ENCODE measurements at regions not wholly inside any gene's neighbourhood (a gene's known extent, or its start where the extent isn't known, plus 50 kb on each side); places are given as distances from the start of the nearest gene placed in this dataset.

DNA sequence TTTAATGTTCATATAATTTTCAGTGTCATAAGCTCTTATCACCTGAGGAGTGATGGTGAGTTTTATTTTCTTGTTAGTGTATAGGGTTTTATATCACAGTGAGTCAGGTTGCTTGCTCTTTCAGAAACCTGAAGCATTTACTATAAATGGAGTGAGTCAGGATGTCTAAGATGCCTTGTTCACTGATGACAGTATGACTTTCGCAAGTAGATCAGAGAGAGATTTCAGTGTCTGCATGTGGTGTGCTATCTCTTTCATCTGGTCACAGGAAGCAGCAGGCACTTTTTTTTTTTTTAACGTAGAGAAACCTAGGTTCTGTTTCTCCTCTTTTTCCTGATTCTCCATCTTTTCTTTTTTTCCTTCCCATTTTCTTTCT lies 237.1 kb downstream of the DMRTA1 start:
- intact Hi-C loops (cut with micrococcal nuclease), result no loop called here
- BruUV-seq (replicated peaks), result no TSS peak
- Mint-ChIP-seq H3K27me3 (ENCODE audit: insufficient read depth, unreplicated experiment) (no peaks in the 10 kb centered on the region), H3K9me3 (ENCODE audit: unreplicated experiment) (no peaks in the 10 kb centered on the region), H3K4me1 (ENCODE audit: insufficient read depth, unreplicated experiment) (peaks cover 10% of the 10 kb centered on the region), H3K36me3 (ENCODE audit: insufficient read depth, unreplicated experiment) (no peaks in the 10 kb centered on the region), H3K27ac (ENCODE audit: low read depth, unreplicated experiment) (no peak overlapping the region), H3K4me3 (ENCODE audit: unreplicated experiment) (no peak overlapping the region)
- CTCF ChIA-PET, result no interaction called here
- POLR2A ChIA-PET, result no interaction called here
- peak; percentile 16 for DNase-seq (ENCODE audit: unreplicated experiment)
- TF ChIP-seq CTCF (IDR thresholded peaks at IDR 0.05; ENCODE audit: unreplicated experiment), result no peak

DNA sequence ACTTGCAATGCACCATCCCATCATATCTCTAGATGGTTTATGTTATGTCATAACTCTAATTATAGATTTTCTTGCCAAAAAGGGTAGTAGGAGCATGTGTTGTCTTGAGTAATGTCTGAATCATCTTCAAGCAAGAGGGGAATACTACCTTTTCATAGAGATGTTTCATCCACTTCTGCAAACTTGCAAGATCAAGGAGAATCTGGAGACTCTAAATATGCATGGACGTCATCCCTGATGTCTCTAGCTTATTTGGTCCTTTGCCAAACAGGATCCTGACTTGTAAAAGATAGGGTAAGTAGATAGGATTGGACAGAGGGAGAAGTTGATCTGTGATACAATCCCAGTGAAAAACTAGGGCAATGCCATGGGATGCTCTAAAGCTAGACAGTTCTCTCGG lies 246.5 kb downstream of the DMRTA1 start:
- Mint-ChIP-seq H3K4me3 (ENCODE audit: unreplicated experiment) (no peak overlapping the region), H3K4me1 (ENCODE audit: insufficient read depth, unreplicated experiment) (peaks cover 5% of the 10 kb centered on the region), H3K36me3 (ENCODE audit: insufficient read depth, unreplicated experiment) (no peaks in the 10 kb centered on the region), H3K27me3 (ENCODE audit: insufficient read depth, unreplicated experiment) (no peaks in the 10 kb centered on the region), H3K27ac (ENCODE audit: low read depth, unreplicated experiment) (no peak overlapping the region), H3K9me3 (ENCODE audit: unreplicated experiment) (no peaks in the 10 kb centered on the region)
- BruUV-seq (replicated peaks), result no TSS peak
- ChIA-PET POLR2A (no interaction called here), CTCF (no interaction called here)
- no peak for DNase-seq (ENCODE audit: unreplicated experiment)
- TF ChIP-seq CTCF (IDR thresholded peaks at IDR 0.05; ENCODE audit: unreplicated experiment), result no peak
- intact Hi-C loops (cut with micrococcal nuclease), result no loop called here

GRCh38 chr9:22700171-22700570 lies 253.5 kb downstream of the DMRTA1 start:
- ChIA-PET CTCF (interaction anchor here (0.7 kb wide), 2 partner anchors 9 to 1812 kb away, joined by 3 read pairs; no protein-coding TSS in a partner anchor), POLR2A (no interaction called here)
- Mint-ChIP-seq H3K27me3 (ENCODE audit: insufficient read depth, unreplicated experiment) (no peaks in the 10 kb centered on the region), H3K27ac (ENCODE audit: low read depth, unreplicated experiment) (no peak overlapping the region), H3K9me3 (ENCODE audit: unreplicated experiment) (no peaks in the 10 kb centered on the region), H3K4me3 (ENCODE audit: unreplicated experiment) (no peak overlapping the region), H3K36me3 (ENCODE audit: insufficient read depth, unreplicated experiment) (peaks cover under 1% of the 10 kb centered on the region), H3K4me1 (ENCODE audit: insufficient read depth, unreplicated experiment) (peaks cover 5% of the 10 kb centered on the region)
- intact Hi-C loops (cut with micrococcal nuclease), result no loop called here
- DNase-seq (ENCODE audit: unreplicated experiment), result no peak
- BruUV-seq (replicated peaks), result no TSS peak
- no peak for TF ChIP-seq CTCF (IDR thresholded peaks at IDR 0.05; ENCODE audit: unreplicated experiment)

DNA sequence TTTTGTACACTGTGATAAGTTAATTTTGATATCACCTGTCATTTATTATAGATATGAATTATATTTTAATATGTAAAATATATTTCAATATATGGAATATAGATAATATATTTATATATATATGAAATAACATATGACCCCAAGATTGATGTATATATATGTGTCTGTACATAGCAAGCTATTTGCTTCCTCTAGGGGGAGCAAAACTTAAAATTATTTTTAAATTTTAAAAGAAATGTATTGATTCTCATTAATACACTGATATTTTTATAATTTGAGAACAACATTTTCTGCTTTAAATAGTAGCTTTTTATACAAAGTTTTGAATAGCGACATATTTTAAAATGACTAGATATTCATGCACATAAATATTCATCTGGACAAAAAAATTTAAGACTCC lies 272.0 kb downstream of the DMRTA1 start:
- Mint-ChIP-seq H3K4me1 (ENCODE audit: insufficient read depth, unreplicated experiment) (no peaks in the 10 kb centered on the region), H3K4me3 (ENCODE audit: unreplicated experiment) (no peak overlapping the region), H3K27ac (ENCODE audit: low read depth, unreplicated experiment) (no peak overlapping the region), H3K36me3 (ENCODE audit: insufficient read depth, unreplicated experiment) (no peaks in the 10 kb centered on the region), H3K27me3 (ENCODE audit: insufficient read depth, unreplicated experiment) (no peaks in the 10 kb centered on the region), H3K9me3 (ENCODE audit: unreplicated experiment) (no peaks in the 10 kb centered on the region)
- ChIA-PET POLR2A (no interaction called here), CTCF (interaction anchor here (0.7 kb wide), 1 partner anchor 1390 kb away, joined by 3 read pairs; no protein-coding TSS in a partner anchor)
- intact Hi-C loops (cut with micrococcal nuclease), result no loop called here
- DNase-seq (ENCODE audit: unreplicated experiment), result no peak
- no TSS peak for BruUV-seq (replicated peaks)
- no peak for TF ChIP-seq CTCF (IDR thresholded peaks at IDR 0.05; ENCODE audit: unreplicated experiment)
